WI38 (cell line): ENCODE measurements at regions not wholly inside any gene's neighbourhood (a gene's known extent, or its start where the extent isn't known, plus 50 kb on each side); places are given as distances from the start of the nearest gene placed in this dataset.

ENCODE experiments used
- H3K4me3 ChIP-seq: 2 replicates; pipeline ENCODE4 v1.5.1; 2011; ENCODE audit warnings: low read depth, mild to moderate bottlenecking, control low read depth, low read length
- TF ChIP-seq, protein P1 (sequence below): IDR thresholded peaks from 2 replicates; pipeline ENCODE4 v1.5.1; 2012; ENCODE audit warnings: low read depth, mild to moderate bottlenecking, control low read depth, low read length

DNA sequence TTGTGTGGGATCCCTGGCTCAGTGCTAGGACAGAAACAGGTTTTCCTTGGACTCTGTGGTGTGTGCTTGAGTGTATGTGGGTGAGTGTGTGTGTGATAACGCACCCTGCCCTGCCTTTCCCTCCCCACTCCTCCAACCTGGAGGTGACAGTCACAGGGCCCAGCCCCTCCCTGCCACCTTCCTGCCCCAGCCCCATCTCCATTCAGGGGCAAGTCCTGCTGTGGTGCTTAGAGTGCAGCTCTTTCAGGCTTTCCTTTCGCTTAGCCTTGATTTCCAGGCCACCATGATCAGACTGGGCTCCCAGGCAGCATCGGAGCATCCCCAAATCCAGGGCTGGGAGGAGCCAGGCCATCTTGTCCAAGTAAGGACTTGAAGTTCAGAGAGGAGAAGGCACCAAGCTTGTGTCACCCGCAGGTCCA lies 185.2 kb downstream of the ZFP36L2 start:
- no peak overlapping the region for H3K4me3 ChIP-seq
- TF ChIP-seq, protein P1, sequence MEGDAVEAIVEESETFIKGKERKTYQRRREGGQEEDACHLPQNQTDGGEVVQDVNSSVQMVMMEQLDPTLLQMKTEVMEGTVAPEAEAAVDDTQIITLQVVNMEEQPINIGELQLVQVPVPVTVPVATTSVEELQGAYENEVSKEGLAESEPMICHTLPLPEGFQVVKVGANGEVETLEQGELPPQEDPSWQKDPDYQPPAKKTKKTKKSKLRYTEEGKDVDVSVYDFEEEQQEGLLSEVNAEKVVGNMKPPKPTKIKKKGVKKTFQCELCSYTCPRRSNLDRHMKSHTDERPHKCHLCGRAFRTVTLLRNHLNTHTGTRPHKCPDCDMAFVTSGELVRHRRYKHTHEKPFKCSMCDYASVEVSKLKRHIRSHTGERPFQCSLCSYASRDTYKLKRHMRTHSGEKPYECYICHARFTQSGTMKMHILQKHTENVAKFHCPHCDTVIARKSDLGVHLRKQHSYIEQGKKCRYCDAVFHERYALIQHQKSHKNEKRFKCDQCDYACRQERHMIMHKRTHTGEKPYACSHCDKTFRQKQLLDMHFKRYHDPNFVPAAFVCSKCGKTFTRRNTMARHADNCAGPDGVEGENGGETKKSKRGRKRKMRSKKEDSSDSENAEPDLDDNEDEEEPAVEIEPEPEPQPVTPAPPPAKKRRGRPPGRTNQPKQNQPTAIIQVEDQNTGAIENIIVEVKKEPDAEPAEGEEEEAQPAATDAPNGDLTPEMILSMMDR = no peak

DNA sequence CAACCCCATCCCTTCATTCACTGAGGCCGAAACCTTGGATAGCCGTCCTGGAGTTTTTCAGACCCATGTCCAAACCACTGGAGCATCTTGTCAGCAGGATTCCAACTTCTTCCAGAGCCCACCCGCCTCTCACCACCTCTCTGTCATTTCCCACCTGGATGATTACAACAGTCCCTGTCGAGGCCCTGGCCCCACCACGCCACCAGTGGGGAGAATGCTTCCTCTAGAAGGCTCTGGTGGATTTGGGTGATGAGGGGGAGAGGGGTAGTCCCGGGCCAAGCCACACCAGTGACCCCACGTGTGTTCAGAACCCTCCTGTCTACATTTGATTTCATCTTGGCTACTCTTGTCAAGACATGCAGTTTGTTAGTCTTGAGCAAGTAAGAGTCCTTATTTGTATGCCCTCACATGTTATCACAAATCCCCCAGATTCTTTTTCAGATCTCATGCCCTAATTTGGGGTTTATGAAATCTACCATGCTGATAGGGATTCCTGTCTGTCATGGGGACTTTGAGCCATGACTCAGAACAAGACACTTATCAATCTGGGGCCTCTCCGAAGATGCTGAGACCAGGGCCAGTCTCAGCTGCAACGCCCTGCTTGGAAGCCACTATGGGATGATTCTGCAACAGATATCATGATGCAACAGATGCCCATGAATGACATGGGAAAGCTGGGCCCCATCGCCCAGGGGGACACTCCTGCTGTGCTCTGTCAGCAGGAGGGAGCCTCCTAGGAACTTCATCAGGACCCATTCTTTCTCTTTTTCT lies 186.1 kb downstream of the ZFP36L2 start:
- TF ChIP-seq, protein P1 = no peak
- no peak overlapping the region for H3K4me3 ChIP-seq

DNA sequence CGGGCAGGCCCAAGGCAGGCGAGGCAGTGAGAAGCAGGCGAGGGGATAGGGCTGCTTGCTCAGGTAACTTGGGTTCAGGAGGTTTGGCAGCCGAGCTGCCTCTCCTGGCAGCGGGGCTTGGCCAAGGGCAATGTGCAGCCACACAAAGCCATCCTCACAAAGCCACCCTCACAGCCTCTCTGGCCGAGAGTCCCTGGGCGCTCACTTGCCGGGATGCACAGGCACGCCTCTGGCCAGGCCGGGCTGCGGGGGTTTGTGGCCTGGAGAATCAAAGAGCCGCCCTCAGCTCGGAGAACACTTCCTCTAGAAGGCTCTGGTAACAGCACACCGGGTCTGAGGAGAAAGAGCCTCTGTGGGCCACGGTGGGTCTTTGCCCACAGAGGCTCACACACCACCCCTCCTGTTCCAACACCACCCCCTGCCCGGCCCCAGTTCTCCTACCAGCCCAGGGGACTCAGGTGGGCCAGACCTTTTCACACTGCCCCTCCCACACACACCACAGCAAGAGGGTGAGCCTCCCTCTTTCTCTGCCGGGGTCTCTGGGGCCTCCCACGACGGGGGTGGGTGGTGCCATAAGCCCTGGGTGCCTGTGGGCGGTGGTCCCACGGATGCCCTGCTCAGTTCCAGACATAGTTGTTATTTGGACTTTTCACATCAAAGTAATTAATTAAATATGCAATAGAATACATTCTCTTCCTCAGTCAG lies 186.9 kb downstream of the ZFP36L2 start:
- no peak overlapping the region for H3K4me3 ChIP-seq
- TF ChIP-seq, protein P1 = no peak

DNA sequence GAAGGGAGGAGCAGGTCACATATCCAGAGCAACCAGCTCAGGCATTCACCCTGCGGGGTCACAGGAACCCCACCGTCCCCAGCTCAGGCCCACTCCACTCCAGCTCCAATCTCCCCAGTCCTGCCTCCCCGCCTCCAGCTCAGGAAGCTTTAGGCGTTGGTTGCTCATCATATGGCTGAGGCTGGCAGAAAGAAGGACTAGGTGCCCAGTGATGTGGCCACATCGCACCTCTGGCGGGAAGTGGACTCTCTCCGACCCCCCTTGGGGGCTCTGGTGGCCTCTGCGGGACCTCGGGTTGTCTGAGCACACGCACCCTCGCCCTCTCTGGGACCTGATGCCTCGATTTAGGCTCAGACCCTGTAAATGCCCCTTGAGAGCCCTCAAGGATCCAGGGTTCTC lies 187.7 kb downstream of the ZFP36L2 start:
- no peak overlapping the region for H3K4me3 ChIP-seq
- TF ChIP-seq, protein P1 = no peak

DNA sequence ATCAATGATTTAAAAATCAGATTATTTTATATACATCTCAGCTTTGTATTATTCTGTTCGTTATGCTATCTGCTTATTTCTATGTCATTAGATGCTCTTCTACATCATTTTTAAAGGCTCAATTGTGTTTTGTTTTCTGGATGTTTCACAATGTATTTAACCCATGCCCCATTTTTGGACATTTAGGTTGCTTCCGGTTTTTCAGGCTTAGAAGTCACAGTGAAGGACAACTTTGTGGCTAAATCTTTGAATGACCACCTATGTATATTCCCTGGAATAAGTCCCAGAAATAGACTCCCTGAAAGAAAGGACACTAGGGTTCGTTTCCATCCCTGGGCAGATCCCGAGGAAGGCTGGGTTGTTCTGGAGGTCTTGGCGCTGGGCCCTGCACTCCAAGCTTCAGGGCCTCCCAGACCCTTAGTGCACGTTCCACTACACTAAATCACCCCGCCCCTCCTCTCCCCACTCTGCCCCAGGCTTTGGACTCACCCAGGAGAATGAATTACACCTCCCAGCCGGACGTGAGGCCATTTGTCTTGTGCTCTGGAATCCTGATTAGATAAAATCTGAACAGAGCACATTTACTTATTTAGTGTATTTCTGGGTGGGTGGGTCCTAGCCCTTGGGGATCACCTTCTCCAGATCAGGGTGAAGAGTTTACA lies 188.2 kb downstream of the ZFP36L2 start:
- TF ChIP-seq, protein P1 = no peak
- no peak overlapping the region for H3K4me3 ChIP-seq

DNA sequence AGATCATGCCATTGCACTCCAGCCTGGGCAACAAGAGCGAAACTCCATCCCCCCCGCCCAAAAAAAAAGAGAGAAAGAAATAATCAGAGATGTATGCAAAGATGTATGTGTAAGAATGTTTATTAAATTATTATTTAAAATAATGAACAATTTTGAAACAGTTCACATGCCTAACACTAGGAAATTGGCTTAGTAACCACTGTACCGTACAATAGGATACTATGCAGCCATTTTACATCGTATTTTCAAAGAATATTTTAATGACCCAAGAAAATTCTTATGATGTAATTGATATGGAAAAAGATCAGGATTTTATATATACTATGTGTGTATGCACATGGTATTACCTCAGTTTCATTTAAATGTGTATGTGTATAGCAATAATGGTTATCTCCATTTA lies 190.5 kb downstream of the ZFP36L2 start:
- TF ChIP-seq, protein P1 = no peak
- no peak overlapping the region for H3K4me3 ChIP-seq

DNA sequence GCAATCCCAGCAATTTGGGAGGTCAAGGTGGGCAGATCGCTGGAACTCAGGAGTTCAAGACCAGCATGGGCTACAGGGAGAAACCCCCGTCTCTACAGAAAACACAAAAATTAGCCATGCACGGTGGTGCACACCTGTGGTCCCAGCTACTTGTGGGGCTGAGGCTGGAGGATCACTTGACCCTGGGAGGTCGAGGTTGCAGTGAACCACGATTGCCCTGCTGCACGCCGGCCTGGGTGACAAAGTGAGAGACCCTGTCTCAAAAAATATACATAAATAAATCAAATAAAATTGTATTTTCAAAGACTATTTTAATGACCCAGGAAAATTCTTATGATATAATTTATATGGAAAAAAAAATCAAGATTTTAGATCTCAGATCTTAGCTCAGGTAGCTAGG lies 191.5 kb downstream of the ZFP36L2 start:
- TF ChIP-seq, protein P1 = no peak
- H3K4me3 ChIP-seq = no peak overlapping the region
